NCI-H510A (cell line): ENCODE measurements at regions not wholly inside any gene's neighbourhood (a gene's known extent, or its start where the extent isn't known, plus 50 kb on each side); places are given as distances from the start of the nearest gene placed in this dataset.

Experiments used
- DNase-seq: peaks from one replicate; lab custom pipeline; 2025; lab: John Stamatoyannopoulos, UW

DNA sequence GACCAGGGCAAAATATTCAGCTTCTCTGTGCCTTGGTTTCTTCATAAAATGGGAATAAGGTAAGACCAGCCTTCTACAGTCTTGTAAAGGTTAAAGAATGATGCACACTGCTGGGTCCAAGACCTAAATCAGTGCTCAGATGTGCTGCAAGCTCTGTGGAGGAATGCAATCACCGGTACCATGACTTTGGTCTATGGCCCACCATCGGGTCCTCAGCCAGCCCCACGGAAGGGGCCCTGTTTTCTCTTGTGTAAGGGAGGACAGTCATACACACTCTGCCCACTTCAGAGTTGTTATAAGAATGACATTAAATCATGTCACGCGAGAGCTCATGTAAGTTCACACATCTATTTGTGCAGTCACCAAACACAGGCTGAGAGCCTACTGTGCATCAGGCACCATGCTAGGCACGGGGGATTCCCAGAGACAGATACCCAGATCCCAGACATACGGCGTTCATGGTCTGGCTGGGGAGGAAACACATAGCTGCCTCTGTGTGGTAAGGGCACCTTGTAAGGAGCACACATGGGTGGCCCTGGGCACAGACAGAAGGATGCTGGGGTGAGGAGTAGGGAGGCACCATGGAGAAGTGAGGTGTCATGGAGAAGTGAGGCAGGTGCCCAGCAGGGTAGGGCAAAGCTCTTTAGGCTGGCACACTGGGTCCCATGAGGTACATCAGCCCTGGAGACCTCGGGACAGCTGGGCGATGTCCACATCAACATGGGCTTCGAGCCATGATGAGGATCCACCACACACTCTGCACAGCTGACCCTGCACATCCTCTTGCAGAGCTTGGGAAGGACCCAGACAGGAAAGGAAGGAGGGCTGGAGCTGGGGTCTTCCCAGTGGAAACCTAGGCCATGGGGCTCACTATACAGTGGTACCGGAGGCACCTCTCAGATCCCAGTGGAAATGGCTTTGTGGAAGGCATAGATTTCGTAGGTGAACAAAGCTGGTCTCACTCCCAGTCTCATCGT is 190.4 kb upstream of the DIO3 start:
- DNase-seq, result no peak

DNA sequence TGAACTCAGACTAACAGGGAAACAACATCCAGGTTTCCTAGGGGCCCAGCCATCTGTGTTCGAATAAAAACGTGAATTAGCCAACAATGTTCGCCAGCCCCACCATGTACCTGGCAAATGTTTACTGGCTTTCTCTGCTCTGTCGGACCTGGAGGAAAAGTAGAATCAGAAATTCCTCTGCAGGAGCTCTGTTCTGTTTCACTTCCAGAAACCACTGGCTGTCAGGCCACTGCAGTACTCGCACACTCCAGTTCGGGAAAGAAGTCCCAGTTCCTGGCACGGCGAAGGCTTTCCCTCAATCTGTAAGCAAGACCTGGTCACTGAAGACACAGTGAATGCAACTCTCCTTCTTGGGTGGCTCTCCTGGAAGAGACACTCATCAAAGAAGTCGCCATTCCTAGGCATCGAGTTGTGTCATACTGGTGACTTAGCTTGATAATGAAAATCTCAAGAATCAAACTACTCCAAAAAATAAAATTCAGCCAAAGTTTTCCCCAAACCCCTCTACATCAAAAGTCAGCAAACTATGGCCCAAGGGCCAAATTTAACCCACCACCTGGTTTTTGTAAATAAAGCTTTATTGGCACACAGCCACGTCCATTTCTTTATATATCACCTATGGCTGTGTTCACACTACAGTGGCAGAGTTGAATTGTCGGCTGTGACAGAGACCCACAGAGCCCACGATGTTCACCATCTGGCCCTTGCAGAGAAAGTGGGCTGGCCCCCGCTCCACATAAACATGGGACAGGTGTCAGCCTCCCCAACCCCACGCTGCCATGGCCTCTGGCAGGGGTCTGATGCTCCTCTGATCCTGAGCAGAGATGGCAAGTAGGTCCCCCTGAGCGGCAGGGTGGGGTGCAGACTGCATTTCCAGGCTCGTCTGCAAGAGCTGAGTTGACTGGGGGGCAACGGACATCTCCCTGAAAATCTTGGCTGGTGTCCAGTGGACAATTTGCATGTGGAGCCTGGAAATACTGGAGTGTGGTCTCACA is 189.2 kb upstream of the DIO3 start:
- DNase-seq, result no peak

DNA sequence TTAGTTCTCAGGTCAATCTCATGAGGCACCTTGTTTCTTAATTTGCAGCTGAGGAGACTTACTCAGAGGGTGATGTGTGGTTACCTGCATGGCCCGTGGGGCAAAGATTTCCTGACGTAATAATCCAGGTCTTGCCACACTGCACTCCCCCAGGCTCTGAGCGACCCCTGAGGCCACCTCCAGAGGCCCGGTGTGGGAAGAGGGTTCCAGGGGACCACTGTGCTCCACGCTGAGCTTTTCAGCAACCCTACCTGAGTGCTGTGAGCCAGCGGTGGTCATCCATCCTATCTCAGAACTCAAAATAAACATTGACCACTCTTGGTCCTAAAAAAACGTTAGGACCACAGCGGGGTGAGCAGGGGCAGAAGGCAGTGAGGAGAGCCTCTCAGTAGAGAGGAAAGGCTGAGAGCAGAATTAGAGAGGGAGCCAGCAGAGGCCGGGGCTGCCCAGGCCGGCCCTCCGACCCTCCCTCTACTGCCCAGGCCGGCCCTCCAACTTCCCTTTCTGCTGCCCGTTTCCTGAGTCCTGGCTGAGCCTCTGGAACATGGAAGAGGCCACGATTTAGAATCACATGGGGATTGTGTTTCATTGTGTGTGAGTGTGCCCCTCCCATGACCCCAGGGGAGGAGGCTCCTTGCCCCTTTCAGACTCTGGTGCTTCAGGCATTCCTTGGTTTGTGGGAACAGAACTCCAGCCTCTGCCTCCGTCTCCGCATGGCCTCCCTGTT is 188.2 kb upstream of the DIO3 start:
- DNase-seq, result no peak

DNA sequence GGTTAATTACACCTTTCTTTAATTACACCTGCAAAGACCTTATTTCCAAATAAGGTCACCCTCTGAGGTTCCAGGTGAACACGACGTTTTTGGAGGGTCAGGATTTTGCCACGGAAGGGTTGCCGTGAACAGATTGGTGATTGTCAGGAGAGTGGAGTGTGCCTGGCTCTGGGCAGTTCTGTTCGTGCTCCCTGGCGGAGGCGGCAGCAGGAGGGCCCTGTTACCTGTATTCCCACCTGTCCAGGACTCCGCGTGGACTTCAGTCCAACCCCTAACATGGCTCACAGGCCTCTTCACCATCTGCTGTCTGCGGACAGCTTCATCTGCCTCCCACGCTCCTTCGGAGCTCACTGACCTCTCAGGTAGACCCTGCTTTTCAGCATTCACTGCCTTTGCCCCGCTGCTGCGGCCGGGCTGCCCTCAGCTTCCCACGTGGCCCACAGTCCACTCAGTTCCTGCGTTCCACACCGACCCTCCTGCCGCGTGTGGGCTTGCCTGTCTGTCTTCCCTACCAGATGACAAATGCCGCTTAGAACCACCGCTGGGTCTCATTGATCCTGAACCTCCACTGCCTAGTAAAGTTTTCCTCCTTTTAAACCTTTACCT is 187.5 kb upstream of the DIO3 start:
- DNase-seq, result no peak

DNA sequence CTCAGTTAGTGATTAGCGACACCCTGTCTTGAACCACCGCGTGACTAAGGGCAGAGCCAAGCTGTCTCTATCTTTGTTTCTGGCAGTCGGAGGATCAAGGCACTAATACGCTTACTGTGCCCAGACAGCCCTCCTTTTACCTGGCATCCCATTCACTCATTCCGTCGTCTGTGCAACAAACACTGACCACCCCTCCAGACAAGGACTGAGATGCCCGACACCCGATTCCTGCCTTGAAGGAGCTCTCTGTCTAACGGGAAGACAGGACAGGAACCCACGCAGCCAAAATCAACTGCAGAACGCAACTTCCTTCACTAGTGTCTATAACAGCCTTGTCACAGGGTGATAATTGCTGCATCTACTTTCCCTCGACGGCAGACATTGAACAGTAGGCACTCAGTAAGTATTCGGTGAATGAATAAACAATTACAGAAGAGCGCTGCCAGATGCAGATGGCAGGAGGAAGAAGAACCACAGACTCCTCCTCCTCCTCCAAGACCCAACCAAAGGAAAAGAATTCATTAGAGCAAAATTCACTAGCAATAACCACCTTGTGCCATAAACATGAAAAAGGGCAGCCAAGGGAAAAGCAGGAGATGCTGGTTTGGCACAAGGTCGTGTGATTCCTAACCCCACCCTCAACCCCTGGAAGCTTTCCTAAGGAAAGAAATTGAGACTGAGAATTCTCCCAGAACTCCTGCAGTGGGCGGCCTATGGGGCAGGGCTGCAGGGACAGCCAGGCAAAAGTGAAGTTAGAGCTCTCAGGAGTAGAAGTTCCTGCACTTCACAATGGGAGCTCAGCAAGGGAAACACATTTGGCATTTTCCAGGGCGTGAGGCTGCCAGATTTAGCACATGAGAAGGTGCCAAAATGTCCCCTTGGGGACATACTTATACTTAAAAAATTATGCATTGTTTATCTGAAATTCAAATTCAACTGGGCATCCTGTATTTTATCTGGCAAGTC is 186.6 kb upstream of the DIO3 start:
- no peak for DNase-seq

DNA sequence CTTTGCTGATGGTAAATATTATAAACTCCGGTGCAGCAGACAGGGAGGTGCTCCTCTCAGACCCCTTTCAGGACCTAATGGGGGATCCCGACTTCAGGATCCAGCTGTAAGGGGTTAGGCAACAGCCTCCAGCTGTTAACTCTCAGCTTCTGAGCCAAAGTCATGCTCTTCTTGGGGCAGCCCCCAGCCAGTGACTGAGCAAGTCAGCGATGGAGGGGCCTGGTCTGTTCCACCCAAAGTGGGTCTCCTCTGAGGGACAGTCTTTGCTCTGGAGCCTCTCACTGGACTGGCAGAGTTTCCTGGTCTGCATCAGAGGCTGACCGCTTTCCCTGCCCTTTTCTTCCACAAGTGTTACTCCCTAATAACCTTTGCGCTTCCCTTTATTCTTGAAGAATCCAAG is 184.2 kb upstream of the DIO3 start:
- DNase-seq, result no peak

DNA sequence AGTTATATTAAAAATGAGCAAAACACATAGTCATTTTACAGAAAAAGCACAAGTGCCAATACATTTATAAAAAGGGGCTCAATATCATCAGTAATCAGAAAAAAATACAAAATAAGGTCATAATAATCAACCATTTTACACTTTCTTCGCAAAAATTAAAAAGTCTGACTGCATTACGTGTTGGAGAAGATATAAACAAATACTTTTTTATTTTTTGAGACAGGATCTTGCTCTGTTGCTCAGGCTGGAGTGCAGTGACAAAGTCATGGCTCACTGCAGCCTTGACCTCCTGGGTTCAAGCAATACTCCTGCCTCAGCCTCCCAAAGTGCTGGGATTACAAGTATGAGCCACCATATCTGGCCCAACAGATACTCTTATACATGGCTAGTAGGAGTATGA is 181.5 kb upstream of the DIO3 start:
- no peak for DNase-seq

DNA sequence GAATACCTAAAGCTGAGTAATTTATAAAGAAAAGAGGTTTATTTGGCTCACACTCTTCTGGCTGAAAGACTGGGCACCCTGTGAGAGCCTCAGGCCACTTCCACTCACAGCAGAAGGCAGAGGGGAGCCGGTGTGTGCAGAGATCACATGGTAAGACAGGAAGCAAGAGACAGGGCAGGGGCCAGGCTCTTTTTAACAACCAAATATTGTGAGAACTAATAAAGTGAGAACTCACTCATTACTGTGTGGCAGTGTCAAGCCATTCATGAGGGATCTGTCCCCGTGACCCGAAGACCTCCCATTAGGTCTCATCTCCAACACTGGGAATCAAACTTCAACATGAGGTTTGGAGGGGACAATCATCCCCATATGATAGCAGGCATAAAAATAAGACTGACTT is 180.8 kb upstream of the DIO3 start:
- no peak for DNase-seq

DNA sequence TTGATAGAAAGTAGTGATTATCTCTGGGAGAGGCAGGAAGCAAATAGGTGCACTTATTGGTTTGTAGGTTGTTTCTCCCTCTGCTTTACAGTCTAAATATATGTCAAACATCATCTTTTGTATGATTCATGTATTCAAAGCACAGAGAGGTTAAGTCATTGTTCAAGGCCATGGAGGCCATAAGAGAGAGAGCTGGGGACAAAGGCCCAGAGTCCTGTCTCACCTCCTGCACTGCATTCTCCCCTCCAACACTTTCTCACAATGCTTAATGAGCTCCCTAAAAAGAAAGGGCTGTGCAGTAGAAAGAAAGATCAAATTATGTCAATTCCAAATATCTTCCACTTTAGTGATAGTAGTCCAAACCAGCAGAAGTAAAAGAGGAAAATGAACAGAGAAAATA is 180.4 kb upstream of the DIO3 start:
- no peak for DNase-seq

DNA sequence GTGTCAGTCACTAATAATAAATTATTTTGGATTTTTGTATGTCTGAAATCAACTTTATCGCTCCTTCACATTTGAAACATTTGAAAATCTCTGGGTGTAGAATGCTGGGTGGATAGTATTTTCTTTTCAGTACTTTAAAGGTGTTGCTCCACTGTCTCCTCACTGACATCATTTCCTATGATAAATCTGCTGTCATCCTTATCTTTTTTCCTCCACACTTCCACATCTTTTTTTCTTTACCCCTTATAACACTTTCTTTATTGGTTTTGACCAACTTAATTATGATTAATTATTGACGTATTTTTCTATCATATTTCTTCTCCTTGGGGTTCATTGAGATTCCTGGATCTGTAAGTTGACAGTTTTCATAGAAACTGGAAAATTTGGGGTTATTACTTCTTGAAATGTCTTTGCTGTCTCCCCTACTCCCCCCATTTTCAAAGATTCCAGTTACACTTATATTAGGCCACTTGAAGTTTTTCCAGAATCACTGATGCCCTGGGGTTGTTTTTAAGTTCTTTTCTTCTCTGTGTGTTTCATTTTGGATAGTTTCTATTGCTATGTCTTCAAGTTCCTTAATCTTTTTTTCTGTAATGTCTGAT is 177.5 kb upstream of the DIO3 start:
- no peak for DNase-seq

DNA sequence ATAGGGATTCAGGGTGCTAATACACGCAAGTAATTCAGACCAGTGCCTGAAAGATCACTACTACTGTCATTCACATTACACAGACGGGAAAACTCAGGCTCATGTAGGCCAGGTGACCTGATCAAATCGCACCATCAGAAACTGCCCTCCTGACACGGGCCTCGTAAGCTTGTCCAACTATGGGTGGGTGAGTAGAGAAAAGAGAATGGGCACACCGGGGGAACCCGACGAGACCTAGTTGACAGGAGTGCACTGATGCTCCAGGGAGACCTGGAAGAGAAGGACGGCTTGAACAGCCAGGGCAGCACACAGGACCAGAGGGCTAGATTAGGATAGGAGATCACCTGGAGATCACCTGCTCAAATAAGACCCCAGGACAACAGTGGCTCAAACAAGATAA is 166.9 kb upstream of the DIO3 start:
- no peak for DNase-seq

DNA sequence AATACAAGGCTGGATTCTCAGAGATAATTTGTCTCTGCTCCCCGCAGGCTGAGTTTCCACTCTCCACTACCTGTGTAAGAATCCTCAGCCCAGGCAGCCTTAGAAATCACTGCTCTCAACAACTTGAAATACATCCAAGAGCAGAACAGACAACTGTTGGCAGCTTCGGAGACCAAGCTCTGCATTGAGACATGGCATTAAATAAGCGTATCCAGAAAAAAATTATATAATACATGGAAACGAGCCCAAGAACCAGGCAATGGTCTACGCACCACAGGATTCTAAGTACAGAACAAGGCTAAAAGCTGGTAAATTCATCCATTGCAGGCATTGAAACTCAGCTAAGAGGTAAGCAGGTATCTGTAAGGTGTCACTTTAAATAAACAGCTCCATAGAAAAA is 165.5 kb upstream of the DIO3 start:
- no peak for DNase-seq

DNA sequence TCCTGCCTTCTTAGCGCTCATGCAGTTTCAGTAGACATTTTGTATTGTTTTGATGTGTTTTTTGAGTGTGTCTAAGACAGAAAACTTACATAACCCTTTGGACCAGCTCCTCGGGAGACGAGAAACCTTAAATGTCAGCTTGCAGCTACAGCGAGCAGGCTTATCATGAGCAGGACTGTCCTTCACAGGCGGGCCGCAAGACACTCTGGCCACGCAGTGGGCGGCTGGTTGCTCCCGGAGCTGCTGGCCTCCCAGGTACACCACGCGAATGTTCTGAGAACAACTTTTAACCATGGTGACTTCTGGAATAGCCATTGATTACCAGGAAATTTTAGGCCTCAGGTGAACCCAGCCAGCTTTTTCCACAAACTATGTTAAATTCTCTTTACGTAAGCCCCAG is 164.1 kb upstream of the DIO3 start:
- DNase-seq, result no peak

DNA sequence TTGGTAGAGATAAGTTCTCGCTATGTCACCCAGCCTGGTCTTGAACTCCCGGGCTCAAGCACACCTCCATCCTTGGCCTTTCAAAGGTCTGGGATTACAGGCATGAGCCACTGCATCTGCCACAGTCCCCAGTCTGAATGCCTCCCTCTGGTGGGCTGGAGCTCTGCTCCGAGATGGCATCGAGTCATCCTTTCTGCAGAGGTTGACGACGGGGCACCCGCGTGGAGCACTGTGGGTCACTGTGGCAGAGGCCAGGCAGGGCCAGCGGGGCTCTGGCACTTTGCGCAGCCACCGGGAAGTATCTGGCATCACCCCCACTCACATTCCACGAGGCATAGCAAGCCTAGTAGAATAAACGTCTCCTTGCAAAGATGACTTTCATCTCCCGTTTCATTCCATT is 163.3 kb upstream of the DIO3 start:
- DNase-seq, result no peak

DNA sequence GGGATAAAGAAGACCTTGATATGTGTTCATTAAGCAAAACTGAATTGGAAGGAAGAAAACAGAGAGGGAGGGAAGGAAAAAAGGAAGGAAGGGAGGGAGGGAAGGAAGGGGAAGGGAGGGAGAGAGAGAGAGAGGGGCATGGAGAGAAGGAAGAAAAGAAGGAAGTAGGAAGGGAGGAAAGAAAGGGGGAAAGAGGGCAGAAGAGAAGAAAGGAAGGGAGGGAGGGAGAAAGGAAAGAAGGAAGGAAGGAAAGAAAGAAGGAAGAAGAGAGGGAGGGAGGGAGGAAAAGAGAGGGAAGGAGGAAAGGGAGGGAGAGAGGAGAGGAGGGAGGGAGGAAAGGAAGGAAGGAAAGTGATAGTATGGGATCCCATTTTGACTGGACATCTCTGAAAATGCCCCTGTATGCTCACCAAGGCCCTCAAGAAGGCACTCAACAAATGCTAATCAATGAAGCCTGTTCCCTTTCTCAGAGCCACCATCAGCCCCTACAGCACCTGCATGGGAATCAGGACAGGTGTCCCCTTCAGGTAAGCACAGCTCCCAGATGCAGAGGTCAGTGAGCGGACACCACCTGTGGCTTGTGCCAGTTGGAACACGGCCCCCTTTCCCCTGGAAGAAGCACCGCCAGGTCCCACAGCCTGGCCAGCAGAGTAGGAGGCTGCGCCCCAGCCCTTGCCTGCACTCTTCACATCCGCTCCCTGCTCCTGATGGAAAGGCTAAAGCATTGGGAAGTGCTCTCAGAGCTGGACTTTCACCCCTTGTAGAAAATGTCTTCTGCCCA is 161.4 kb upstream of the DIO3 start:
- DNase-seq, result no peak

DNA sequence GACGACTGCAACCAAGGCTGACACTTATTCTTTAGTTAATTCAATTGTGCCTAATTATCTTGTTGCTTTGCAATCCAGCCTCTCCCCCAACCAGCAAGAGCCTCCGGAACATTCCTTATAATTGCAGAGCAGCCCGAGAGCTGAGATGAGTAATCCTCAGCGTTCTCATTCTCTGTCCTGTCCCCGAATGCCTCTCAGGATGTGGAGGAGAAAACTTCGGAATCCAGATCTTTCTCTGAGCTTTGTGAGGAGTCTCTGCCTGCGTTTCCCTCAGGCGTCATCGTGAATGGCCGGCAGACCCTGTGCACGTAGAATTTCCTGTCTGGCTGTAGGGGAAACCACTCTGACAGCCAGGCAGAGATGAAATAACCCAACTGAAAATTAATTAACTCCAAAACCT is 160.5 kb upstream of the DIO3 start:
- DNase-seq, result no peak

DNA sequence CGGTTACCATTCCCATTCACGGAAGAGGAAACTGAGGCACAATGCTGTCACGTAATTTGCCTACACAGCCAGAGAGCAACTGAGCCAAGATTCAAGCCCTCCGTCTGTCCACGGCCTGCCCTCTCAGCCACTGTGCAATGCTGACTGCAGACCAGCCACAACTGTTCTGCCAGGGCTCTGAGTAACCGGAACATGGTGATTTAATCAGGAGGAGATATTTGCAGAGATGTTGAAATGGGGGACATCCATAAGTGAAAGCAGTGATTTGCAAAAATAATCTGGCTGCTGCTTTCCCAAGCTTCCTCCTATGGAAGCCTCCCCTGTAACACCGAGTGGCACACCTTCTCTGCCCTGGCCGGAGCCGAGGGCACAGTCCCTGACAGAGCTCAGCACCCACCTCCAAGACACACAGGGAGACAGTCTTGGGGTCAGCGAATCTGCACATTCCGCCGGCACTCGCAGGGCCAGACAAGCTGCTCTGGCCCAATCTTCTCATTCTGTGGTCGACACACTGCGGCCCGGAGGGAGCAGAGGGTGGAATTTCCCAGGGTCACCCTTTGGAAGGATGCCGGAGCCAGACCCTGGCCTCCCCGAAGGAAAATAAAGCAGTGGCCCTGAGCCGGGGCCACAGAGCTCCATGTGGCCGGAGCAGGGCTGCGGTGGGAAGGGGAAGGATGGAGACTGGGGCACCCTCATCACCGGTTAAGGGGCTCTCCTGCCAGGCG is 158.2 kb upstream of the DIO3 start:
- DNase-seq, result no peak

DNA sequence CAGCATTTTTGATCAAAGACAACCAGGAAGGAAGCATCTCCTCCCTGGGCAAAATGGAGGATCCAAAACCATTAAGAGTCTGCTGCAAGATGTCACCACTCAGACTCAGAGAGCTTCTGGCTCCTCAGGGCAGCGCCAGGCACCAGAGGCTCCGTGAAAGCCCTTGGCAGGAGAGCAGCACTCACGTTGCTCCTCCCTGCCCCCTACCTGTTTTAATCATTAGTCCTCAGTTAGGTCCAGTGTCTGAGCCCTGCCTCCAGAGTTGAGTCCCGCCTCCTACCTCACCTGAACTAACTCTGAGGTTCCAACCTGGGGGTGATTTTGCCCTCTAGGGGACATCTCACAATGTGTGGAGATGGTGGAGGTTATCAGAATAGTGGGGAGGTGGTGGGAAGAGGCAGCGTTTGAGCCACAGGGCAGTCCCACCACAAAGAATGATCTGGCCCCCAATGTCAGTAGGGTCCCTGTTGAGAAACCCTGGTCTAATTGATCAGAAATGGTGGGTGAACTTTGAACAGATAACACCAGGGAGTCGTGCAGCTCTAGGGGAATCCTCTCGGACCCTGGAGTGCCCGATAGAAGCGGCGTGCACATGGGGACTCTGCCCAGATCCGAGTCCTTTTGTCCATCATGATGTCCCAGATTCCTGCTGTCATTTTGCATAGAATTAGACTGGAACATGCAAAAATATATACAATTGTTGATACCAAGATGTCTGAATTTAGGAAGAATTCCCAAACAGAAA is 156.7 kb upstream of the DIO3 start:
- DNase-seq, result no peak
